ENCODE measurements at regions not wholly inside any gene's neighbourhood (a gene's known extent, or its start where the extent isn't known, plus 50 kb on each side); places are given as distances from the start of the nearest gene placed in this dataset.

GRCh38 chr2:150729495-150729955 is 242.1 kb upstream of the RND3 start:
- CTCF ChIA-PET: no interaction called here
- ATAC-seq (no peak), DNase-seq (ENCODE audit: low read depth, low spot score) (no peak)
- Histone ChIP-seq H3K9me3 (ENCODE audit: control insufficient read depth in 1 of 2, insufficient read depth in 1 of 2, low read depth in 1 of 2, low read length in 2 of 2) (no peaks in the 10 kb centered on the region), H3K4me3 (replicated peaks in 1 of 2; ENCODE audit: low read depth in 1 of 2, low read length in 2 of 2) (no peak overlapping the region), H4K20me1 (ENCODE audit: insufficient read depth) (no peaks in the 10 kb centered on the region), H3K9me2 (ENCODE audit: insufficient read depth) (no peaks in the 10 kb centered on the region), H3K9ac (ENCODE audit: low read length) (no peak overlapping the region), H3K4me2 (ENCODE audit: low read length) (no peak overlapping the region), H3K79me2 (ENCODE audit: insufficient read depth, low read length) (no peaks in the 10 kb centered on the region), H3K27ac (ENCODE audit: low read depth, low read length) (no peak overlapping the region), H3K36me3 (ENCODE audit: control insufficient read depth in 1 of 2, insufficient read depth in 2 of 2, low read length in 2 of 2) (no peaks in the 10 kb centered on the region), H3K4me1 (ENCODE audit: control insufficient read depth in 1 of 2, insufficient read depth in 2 of 2, low read length in 2 of 2) (no peaks in the 10 kb centered on the region), H3K27me3 (ENCODE audit: insufficient read depth, low read length) (no peaks in the 10 kb centered on the region), H2AFZ (ENCODE audit: low read depth, low read length, poor library complexity, severe bottlenecking) (no peak overlapping the region)
- RAD21 ChIA-PET (ENCODE audit: low non-redundant PET in 1 of 2, low total read pairs in 2 of 2, uncharacterized antibody in 2 of 2, unreplicated experiment in 2 of 2): no interaction called here
- intact Hi-C loops (cut with micrococcal nuclease): no loop called here
- POLR2A ChIA-PET: no interaction called here
- no peak for TF ChIP-seq ATF3 (IDR thresholded peaks at IDR 0.05)
- TF ChIP-seq CTCF (IDR thresholded peaks at IDR 0.05 in 2 of 3, conservative IDR thresholded peaks at IDR 0.05 in 1 of 3; ENCODE audit: borderline replicate concordance in 1 of 3, insufficient read depth in 1 of 3, low read depth in 2 of 3, low read length in 2 of 3): no peak
- no peak for TF ChIP-seq CBX3 (IDR thresholded peaks at IDR 0.05; ENCODE audit: low read depth)
- no peak for TF ChIP-seq REST (IDR thresholded peaks at IDR 0.05; ENCODE audit: low read depth)
- TF ChIP-seq SIN3A (IDR thresholded peaks at IDR 0.05; ENCODE audit: low read depth): no peak
- no peak for TF ChIP-seq SP1 (IDR thresholded peaks at IDR 0.05; ENCODE audit: low read depth)
- TF ChIP-seq ZBTB33 (IDR thresholded peaks at IDR 0.05; ENCODE audit: extremely low read depth, insufficient replicate concordance, low read length): no peak
- no peak for TF ChIP-seq FOSL1 (IDR thresholded peaks at IDR 0.05; ENCODE audit: low read depth)
- BruUV-seq (replicated peaks): no TSS peak
